BE2C (cell line): ENCODE measurements at regions not wholly inside any gene's neighbourhood (a gene's known extent, or its start where the extent isn't known, plus 50 kb on each side); places are given as distances from the start of the nearest gene placed in this dataset.

Experiments
- DNase-seq: peaks from one replicate; pipeline ENCODE4 v3.0.0-alpha.2; 2020
- H3K27me3 ChIP-seq: fragments of 250-450 bp; sonication (Bioruptor Pico); 2 replicates; pipeline ENCODE4 v1.5.1; 2020; ENCODE audit warnings: mild to moderate bottlenecking
- H3K36me3 ChIP-seq: fragments of 250-450 bp; sonication (Bioruptor Pico); 2 replicates; pipeline ENCODE4 v1.5.1; 2020; ENCODE audit warnings: mild to moderate bottlenecking
- H3K4me1 ChIP-seq: fragments of 250-450 bp; sonication (Bioruptor Pico); 2 replicates; pipeline ENCODE4 v1.5.1; 2020
- H3K4me3 ChIP-seq: 2 replicates; pipeline ENCODE4 v1.5.1; 2011; ENCODE audit warnings: low read depth, low read length
- H3K9me3 ChIP-seq: fragments of 250-450 bp; sonication (Bioruptor Pico); 2 replicates; pipeline ENCODE4 v1.5.1; 2020
- CTCF ChIP-seq: IDR thresholded peaks from 2 replicates; pipeline ENCODE4 v1.5.1; 2012; ENCODE audit warnings: mild to moderate bottlenecking, low read depth, low read length

GRCh38 chr12:115761784-115762183 lies 515.7 kb downstream of the MED13L start:
- no peak overlapping the region for H3K4me3 ChIP-seq
- peak; percentile 17 for DNase-seq
- H3K4me1 ChIP-seq = peaks cover 14% of the 10 kb centered on the region
- no peaks in the 10 kb centered on the region for H3K9me3 ChIP-seq
- no peaks in the 10 kb centered on the region for H3K36me3 ChIP-seq
- no peaks in the 10 kb centered on the region for H3K27me3 ChIP-seq
- TF ChIP-seq CTCF = no peak

GRCh38 chr12:115760231-115760630 lies 517.3 kb downstream of the MED13L start:
- H3K36me3 ChIP-seq = no peaks in the 10 kb centered on the region
- H3K4me3 ChIP-seq = no peak overlapping the region
- H3K4me1 ChIP-seq = peaks cover 16% of the 10 kb centered on the region
- TF ChIP-seq CTCF = no peak
- no peak for DNase-seq
- H3K27me3 ChIP-seq = no peaks in the 10 kb centered on the region
- no peaks in the 10 kb centered on the region for H3K9me3 ChIP-seq

- Histone ChIP-seq H3K4me3 (no peak overlapping the region), H3K4me1 (peaks cover 21% of the 10 kb centered on the region), H3K27me3 (no peaks in the 10 kb centered on the region), H3K36me3 (no peaks in the 10 kb centered on the region), H3K9me3 (no peaks in the 10 kb centered on the region)
- no peak for TF ChIP-seq CTCF
- no peak for DNase-seq
Measured at GRCh38 chr12:115758877-115759620, 518.4 kb downstream of the MED13L start.

- no peaks in the 10 kb centered on the region for H3K36me3 ChIP-seq
- H3K9me3 ChIP-seq = no peaks in the 10 kb centered on the region
- no peak for DNase-seq
- TF ChIP-seq CTCF = no peak
- no peak overlapping the region for H3K4me3 ChIP-seq
- no peaks in the 10 kb centered on the region for H3K27me3 ChIP-seq
- peaks cover 27% of the 10 kb centered on the region for H3K4me1 ChIP-seq
Measured at GRCh38 chr12:115758183-115758582, 519.3 kb downstream of the MED13L start.

GRCh38 chr12:115756804-115757203 lies 520.7 kb downstream of the MED13L start:
- no peaks in the 10 kb centered on the region for H3K27me3 ChIP-seq
- no peak for TF ChIP-seq CTCF
- DNase-seq = no peak
- H3K4me3 ChIP-seq = peak overlapping the region; percentile 56
- no peaks in the 10 kb centered on the region for H3K9me3 ChIP-seq
- H3K4me1 ChIP-seq = peaks cover 36% of the 10 kb centered on the region
- H3K36me3 ChIP-seq = no peaks in the 10 kb centered on the region

- DNase-seq = peak; percentile 10
- H3K9me3 ChIP-seq = no peaks in the 10 kb centered on the region
- no peaks in the 10 kb centered on the region for H3K27me3 ChIP-seq
- H3K4me3 ChIP-seq = peak overlapping the region; percentile 56
- H3K36me3 ChIP-seq = no peaks in the 10 kb centered on the region
- no peak for TF ChIP-seq CTCF
- peaks cover 38% of the 10 kb centered on the region for H3K4me1 ChIP-seq
Measured at GRCh38 chr12:115756271-115756670, 521.2 kb downstream of the MED13L start.
